Astrocyte (in vitro differentiated cells and primary cell): ENCODE measurements at regions not wholly inside any gene's neighbourhood (a gene's known extent, or its start where the extent isn't known, plus 50 kb on each side); places are given as distances from the start of the nearest gene placed in this dataset.
A peak's percentile ranks its signal among the peaks of the same experiment; 100 is the strongest.

Experiments
- DNase-seq: peaks from one replicate; pipeline ENCODE4 v3.0.0-alpha.2; 2010; ENCODE audit warnings: low read depth
- FAIRE-seq: peaks from 2 replicates; lab custom pipeline; 2011; peaks lifted over from hg19 to GRCh38; lab: Jason Lieb, UNC
- H2AFZ ChIP-seq: 2 replicates; pipeline ENCODE4 v1.6.0; 2012; ENCODE audit warnings: low read depth, low read length, inconsistent platforms
- H3K27ac ChIP-seq: 2 replicates; pipeline ENCODE4 v1.5.1; 2011; ENCODE audit warnings: low read depth, low read length, inconsistent platforms
- H3K27me3 ChIP-seq: 2 replicates; pipeline ENCODE4 v1.6.0; 2011; ENCODE audit warnings: low read length, inconsistent platforms; ENCODE audit not compliant: insufficient read depth
- H3K36me3 ChIP-seq: 2 replicates; pipeline ENCODE4 v1.5.1; 2011; ENCODE audit warnings: low read length, inconsistent platforms; ENCODE audit not compliant: insufficient read depth
- H3K4me1 ChIP-seq: 2 replicates; pipeline ENCODE4 v1.5.1; 2011; ENCODE audit warnings: low read length, inconsistent platforms; ENCODE audit not compliant: insufficient read depth
- H3K4me2 ChIP-seq: 2 replicates; pipeline ENCODE4 v1.6.0; 2012; ENCODE audit warnings: low read length, inconsistent platforms
- H3K4me3 ChIP-seq: 2 replicates; pipeline ENCODE4 v1.5.1; 2011; ENCODE audit warnings: low read depth, mild to moderate bottlenecking, low read length, inconsistent platforms; ENCODE audit not compliant: insufficient read depth
- H3K79me2 ChIP-seq: 2 replicates; pipeline ENCODE4 v1.6.0; 2012; ENCODE audit warnings: mild to moderate bottlenecking, low read length, inconsistent platforms; ENCODE audit not compliant: insufficient read depth
- H3K9ac ChIP-seq: 2 replicates; pipeline ENCODE4 v1.6.0; 2012; ENCODE audit warnings: mild to moderate bottlenecking, low read length, inconsistent platforms
- H3K9me3 ChIP-seq: 2 replicates; pipeline ENCODE4 v1.5.1; 2012; ENCODE audit warnings: low read depth, mild to moderate bottlenecking, low read length, inconsistent platforms; ENCODE audit not compliant: insufficient read depth
- H4K20me1 ChIP-seq: 2 replicates; pipeline ENCODE4 v1.6.0; 2012; ENCODE audit warnings: low read length, inconsistent platforms; ENCODE audit not compliant: insufficient read depth
- H3K27ac Mint-ChIP-seq: one replicate; pipeline ENCODE4 v1.8.0; 2021; ENCODE audit warnings: mild to moderate bottlenecking, mixed read lengths; ENCODE audit not compliant: unreplicated experiment
- H3K27me3 Mint-ChIP-seq: one replicate; pipeline ENCODE4 v1.8.0; 2021; ENCODE audit warnings: low read depth, mixed read lengths; ENCODE audit not compliant: unreplicated experiment
- H3K36me3 Mint-ChIP-seq: one replicate; pipeline ENCODE4 v1.8.0; 2021; ENCODE audit warnings: low read depth, mixed read lengths; ENCODE audit not compliant: unreplicated experiment
- H3K4me1 Mint-ChIP-seq: one replicate; pipeline ENCODE4 v1.8.0; 2021; ENCODE audit warnings: low read depth, mixed read lengths; ENCODE audit not compliant: unreplicated experiment
- H3K4me3 Mint-ChIP-seq: one replicate; pipeline ENCODE4 v1.8.0; 2021; ENCODE audit warnings: mild to moderate bottlenecking, moderate library complexity, mixed read lengths; ENCODE audit not compliant: unreplicated experiment
- H3K9me3 Mint-ChIP-seq: one replicate; pipeline ENCODE4 v1.8.0; 2021; ENCODE audit warnings: mild to moderate bottlenecking, mixed read lengths; ENCODE audit not compliant: unreplicated experiment
- EZH2 ChIP-seq: IDR thresholded peaks from 2 replicates; pipeline ENCODE4 v1.6.1; 2012; ENCODE audit warnings: mild to moderate bottlenecking, low read length, inconsistent platforms; ENCODE audit not compliant: insufficient read depth
- TF ChIP-seq, protein P1 (sequence below): IDR thresholded peaks from 2 replicates; pipeline ENCODE4 v1.5.1; 2011; ENCODE audit warnings: low read depth, mild to moderate bottlenecking, inconsistent platforms, low read length, moderate library complexity; ENCODE audit not compliant: insufficient read depth

DNA sequence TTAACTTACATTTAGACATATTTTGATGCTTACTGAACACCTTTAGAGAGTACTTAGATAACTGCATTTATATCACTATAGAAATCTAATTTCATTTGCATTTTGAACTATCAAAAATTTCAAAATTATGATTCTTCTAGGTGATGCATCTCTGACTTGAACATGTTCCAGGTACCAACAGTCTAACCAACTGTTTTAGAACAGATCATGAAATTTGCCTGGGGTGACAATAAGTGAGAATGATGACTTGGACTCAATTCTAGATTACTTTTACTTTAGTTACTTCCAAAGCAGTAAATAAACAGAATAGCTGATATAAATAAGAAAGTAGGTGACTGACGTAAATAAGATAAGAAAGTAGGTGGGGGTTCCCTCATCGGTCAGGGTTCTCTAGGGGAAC is 307.8 kb downstream of the BCHE start:
- H3K27ac Mint-ChIP-seq: no peak overlapping the region

DNA sequence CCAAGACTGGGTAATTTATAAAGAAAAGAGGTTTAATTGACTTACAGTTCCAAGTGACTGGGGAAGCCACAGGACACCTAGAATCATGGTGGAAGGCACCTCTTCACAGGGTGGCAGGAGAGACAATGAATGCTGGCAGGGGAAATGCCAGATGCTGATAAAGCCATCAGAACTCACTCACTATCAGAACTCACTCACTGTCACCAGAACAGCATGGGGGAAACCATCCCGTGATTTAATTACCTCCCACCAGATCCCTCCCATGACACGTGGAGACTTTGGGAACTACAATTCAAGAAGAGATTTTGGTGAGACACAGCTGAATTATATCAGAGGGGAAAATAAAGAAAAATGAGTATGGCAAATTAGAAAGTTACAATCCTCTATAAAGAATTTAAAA is 310.9 kb downstream of the BCHE start:
- H3K4me1 Mint-ChIP-seq: peaks cover 12% of the 10 kb centered on the region
- Histone ChIP-seq H3K36me3 (no peaks in the 10 kb centered on the region), H3K4me3 (no peak overlapping the region), H3K9me3 (no peaks in the 10 kb centered on the region), H3K4me2 (no peak overlapping the region), H3K27ac (no peak overlapping the region), H4K20me1 (no peaks in the 10 kb centered on the region), H3K79me2 (no peaks in the 10 kb centered on the region), H3K4me1 (peaks cover 6% of the 10 kb centered on the region), H3K27me3 (no peaks in the 10 kb centered on the region), H2AFZ (no peak overlapping the region), H3K9ac (no peak overlapping the region)
- peaks cover 1% of the 10 kb centered on the region for H3K9me3 Mint-ChIP-seq
- no peak for DNase-seq
- no peak for FAIRE-seq
- TF ChIP-seq, protein P1, sequence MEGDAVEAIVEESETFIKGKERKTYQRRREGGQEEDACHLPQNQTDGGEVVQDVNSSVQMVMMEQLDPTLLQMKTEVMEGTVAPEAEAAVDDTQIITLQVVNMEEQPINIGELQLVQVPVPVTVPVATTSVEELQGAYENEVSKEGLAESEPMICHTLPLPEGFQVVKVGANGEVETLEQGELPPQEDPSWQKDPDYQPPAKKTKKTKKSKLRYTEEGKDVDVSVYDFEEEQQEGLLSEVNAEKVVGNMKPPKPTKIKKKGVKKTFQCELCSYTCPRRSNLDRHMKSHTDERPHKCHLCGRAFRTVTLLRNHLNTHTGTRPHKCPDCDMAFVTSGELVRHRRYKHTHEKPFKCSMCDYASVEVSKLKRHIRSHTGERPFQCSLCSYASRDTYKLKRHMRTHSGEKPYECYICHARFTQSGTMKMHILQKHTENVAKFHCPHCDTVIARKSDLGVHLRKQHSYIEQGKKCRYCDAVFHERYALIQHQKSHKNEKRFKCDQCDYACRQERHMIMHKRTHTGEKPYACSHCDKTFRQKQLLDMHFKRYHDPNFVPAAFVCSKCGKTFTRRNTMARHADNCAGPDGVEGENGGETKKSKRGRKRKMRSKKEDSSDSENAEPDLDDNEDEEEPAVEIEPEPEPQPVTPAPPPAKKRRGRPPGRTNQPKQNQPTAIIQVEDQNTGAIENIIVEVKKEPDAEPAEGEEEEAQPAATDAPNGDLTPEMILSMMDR: no peak
- no peak for TF ChIP-seq EZH2
- H3K36me3 Mint-ChIP-seq: no peaks in the 10 kb centered on the region
- no peak overlapping the region for H3K27ac Mint-ChIP-seq
- H3K4me3 Mint-ChIP-seq: no peak overlapping the region
- no peaks in the 10 kb centered on the region for H3K27me3 Mint-ChIP-seq

More for the DNA sequence above, 307.8 kb downstream of the BCHE start:
- Histone ChIP-seq H3K36me3 (no peaks in the 10 kb centered on the region), H3K27ac (no peak overlapping the region), H3K27me3 (no peaks in the 10 kb centered on the region), H2AFZ (no peak overlapping the region), H3K4me2 (no peak overlapping the region), H3K9me3 (no peaks in the 10 kb centered on the region), H3K4me1 (no peaks in the 10 kb centered on the region), H3K79me2 (no peaks in the 10 kb centered on the region), H4K20me1 (no peaks in the 10 kb centered on the region), H3K4me3 (no peak overlapping the region), H3K9ac (no peak overlapping the region)
- H3K36me3 Mint-ChIP-seq: no peaks in the 10 kb centered on the region
- no peak overlapping the region for H3K4me3 Mint-ChIP-seq
- no peaks in the 10 kb centered on the region for H3K4me1 Mint-ChIP-seq
- no peak for TF ChIP-seq EZH2
- TF ChIP-seq, protein P1: no peak
- peaks cover 3% of the 10 kb centered on the region for H3K9me3 Mint-ChIP-seq
- no peak for DNase-seq
- H3K27me3 Mint-ChIP-seq: no peaks in the 10 kb centered on the region
- no peak for FAIRE-seq

DNA sequence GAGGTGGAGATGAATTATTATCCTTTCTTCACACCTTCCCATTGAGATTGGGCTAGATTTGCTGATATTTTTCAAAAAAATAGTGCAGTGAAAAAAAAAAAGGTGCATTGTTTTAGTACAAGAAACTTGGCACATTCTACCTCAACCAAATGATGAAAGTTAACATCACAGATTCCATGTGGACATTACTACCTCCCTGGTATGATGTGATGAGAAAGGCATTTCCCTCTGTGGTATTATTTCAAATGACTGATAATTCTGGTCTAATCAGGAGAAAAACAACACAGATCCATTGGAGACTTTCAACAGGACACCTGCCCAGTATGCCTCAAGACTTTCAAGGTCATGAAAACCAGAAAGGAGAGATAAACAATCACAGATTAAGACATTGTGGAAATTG is 313.4 kb downstream of the BCHE start:
- H3K4me2 ChIP-seq: peak overlapping the region; percentile 1
- FAIRE-seq (no peak), DNase-seq (peak; percentile 68)
- no peaks in the 10 kb centered on the region for H4K20me1 ChIP-seq
- H3K27me3 Mint-ChIP-seq: no peaks in the 10 kb centered on the region
- H3K27ac ChIP-seq: no peak overlapping the region
- no peak overlapping the region for H3K9ac ChIP-seq
- no peaks in the 10 kb centered on the region for H3K79me2 ChIP-seq
- no peaks in the 10 kb centered on the region for H3K36me3 ChIP-seq
- no peaks in the 10 kb centered on the region for H3K36me3 Mint-ChIP-seq
- no peak overlapping the region for H3K4me3 ChIP-seq
- no peak overlapping the region for H2AFZ ChIP-seq
- no peak overlapping the region for H3K4me3 Mint-ChIP-seq
- H3K27me3 ChIP-seq: no peaks in the 10 kb centered on the region
- peaks cover 17% of the 10 kb centered on the region for H3K4me1 Mint-ChIP-seq
- TF ChIP-seq, protein P1: no peak
- no peak for TF ChIP-seq EZH2
- peaks cover 6% of the 10 kb centered on the region for H3K4me1 ChIP-seq
- no peaks in the 10 kb centered on the region for H3K9me3 ChIP-seq
- no peaks in the 10 kb centered on the region for H3K9me3 Mint-ChIP-seq
- H3K27ac Mint-ChIP-seq: peak overlapping the region; percentile 35
